ENCODE measurements at regions not wholly inside any gene's neighbourhood (a gene's known extent, or its start where the extent isn't known, plus 50 kb on each side); places are given as distances from the start of the nearest gene placed in this dataset.
"Not testable (repeated sequence)": the region's sequence is repeated elsewhere in the genome, so short reads cannot be mapped to it uniquely, and the experiment has no call there.

GRCh38 chr2:114119862-114120261 is 230.0 kb downstream of the ACTR3 start:
- peaks cover 46% of the 10 kb centered on the region for H3K27me3 Mint-ChIP-seq
- H3K36me3 Mint-ChIP-seq (ENCODE audit: insufficient read depth), result no peaks in the 10 kb centered on the region
- ATAC-seq (replicated peaks; ENCODE audit: extremely low read depth, poor library complexity, severe bottlenecking) (no peak), DNase-seq (ENCODE audit: low spot score in 2 of 2) (no peak)
- H3K27ac Mint-ChIP-seq (ENCODE audit: low read depth), result no peak overlapping the region
- no peaks in the 10 kb centered on the region for H3K9me3 Mint-ChIP-seq
- no peak overlapping the region for H3K4me3 Mint-ChIP-seq
- H3K4me1 Mint-ChIP-seq, result no peaks in the 10 kb centered on the region

- H3K9me3 Mint-ChIP-seq, result no peaks in the 10 kb centered on the region
- no peaks in the 10 kb centered on the region for H3K4me1 Mint-ChIP-seq
Observed at GRCh38 chr2:114122930-114123329, 233.0 kb downstream of the ACTR3 start.

GRCh38 chr2:114123925-114124324 is 234.0 kb downstream of the ACTR3 start:
- Mint-ChIP-seq H3K4me1 (no peaks in the 10 kb centered on the region), H3K27me3 (peaks cover 60% of the 10 kb centered on the region), H3K4me3 (no peak overlapping the region), H3K36me3 (ENCODE audit: insufficient read depth) (no peaks in the 10 kb centered on the region), H3K27ac (ENCODE audit: low read depth) (no peak overlapping the region), H3K9me3 (no peaks in the 10 kb centered on the region)
- DNase-seq (ENCODE audit: low spot score in 2 of 2) (no peak), ATAC-seq (replicated peaks; ENCODE audit: extremely low read depth, poor library complexity, severe bottlenecking) (no peak)

More at GRCh38 chr2:114122930-114123329, 233.0 kb downstream of the ACTR3 start:
- Mint-ChIP-seq H3K27ac (ENCODE audit: low read depth) (no peak overlapping the region), H3K4me3 (no peak overlapping the region), H3K27me3 (peaks cover 58% of the 10 kb centered on the region), H3K36me3 (ENCODE audit: insufficient read depth) (no peaks in the 10 kb centered on the region)
- ATAC-seq (replicated peaks; ENCODE audit: extremely low read depth, poor library complexity, severe bottlenecking), result no peak
- DNase-seq (ENCODE audit: low spot score in 2 of 2), result no peak

- Mint-ChIP-seq H3K4me3 (no peak overlapping the region), H3K36me3 (ENCODE audit: insufficient read depth) (no peaks in the 10 kb centered on the region), H3K27ac (ENCODE audit: low read depth) (no peak overlapping the region), H3K27me3 (peaks cover 70% of the 10 kb centered on the region), H3K4me1 (no peaks in the 10 kb centered on the region), H3K9me3 (no peaks in the 10 kb centered on the region)
- no peak for DNase-seq (ENCODE audit: low spot score in 2 of 2)
- no peak for ATAC-seq (replicated peaks; ENCODE audit: extremely low read depth, poor library complexity, severe bottlenecking)
Observed at GRCh38 chr2:114127372-114127771, 237.5 kb downstream of the ACTR3 start.

GRCh38 chr2:114128263-114128662 is 238.4 kb downstream of the ACTR3 start:
- DNase-seq (ENCODE audit: low spot score in 2 of 2) (no peak), ATAC-seq (replicated peaks; ENCODE audit: extremely low read depth, poor library complexity, severe bottlenecking) (no peak)
- no peak overlapping the region for H3K27ac Mint-ChIP-seq (ENCODE audit: low read depth)
- no peak overlapping the region for H3K4me3 Mint-ChIP-seq
- H3K9me3 Mint-ChIP-seq, result no peaks in the 10 kb centered on the region
- H3K4me1 Mint-ChIP-seq, result no peaks in the 10 kb centered on the region
- peaks cover 68% of the 10 kb centered on the region for H3K27me3 Mint-ChIP-seq
- peaks cover 2% of the 10 kb centered on the region for H3K36me3 Mint-ChIP-seq (ENCODE audit: insufficient read depth)

GRCh38 chr2:114128725-114129124 is 238.8 kb downstream of the ACTR3 start:
- peaks cover 2% of the 10 kb centered on the region for H3K36me3 Mint-ChIP-seq (ENCODE audit: insufficient read depth)
- H3K9me3 Mint-ChIP-seq, result no peaks in the 10 kb centered on the region
- no peak overlapping the region for H3K4me3 Mint-ChIP-seq
- no peak for ATAC-seq (replicated peaks; ENCODE audit: extremely low read depth, poor library complexity, severe bottlenecking)
- no peak for DNase-seq (ENCODE audit: low spot score in 2 of 2)
- peaks cover 64% of the 10 kb centered on the region for H3K27me3 Mint-ChIP-seq
- no peak overlapping the region for H3K27ac Mint-ChIP-seq (ENCODE audit: low read depth)
- no peaks in the 10 kb centered on the region for H3K4me1 Mint-ChIP-seq

- not testable (repeated sequence) for DNase-seq (ENCODE audit: low spot score in 2 of 2); H3K4me3 Mint-ChIP-seq; H3K27ac Mint-ChIP-seq (ENCODE audit: low read depth); H3K4me1 Mint-ChIP-seq; H3K9me3 Mint-ChIP-seq; H3K36me3 Mint-ChIP-seq (ENCODE audit: insufficient read depth); ATAC-seq (replicated peaks; ENCODE audit: extremely low read depth, poor library complexity, severe bottlenecking)
- H3K27me3 Mint-ChIP-seq, result peaks cover 55% of the 10 kb centered on the region
Observed at GRCh38 chr2:114132050-114132449, 242.2 kb downstream of the ACTR3 start.

GRCh38 chr2:114134146-114134545 is 244.3 kb downstream of the ACTR3 start:
- ATAC-seq (replicated peaks; ENCODE audit: extremely low read depth, poor library complexity, severe bottlenecking) (no peak), DNase-seq (ENCODE audit: low spot score in 2 of 2) (no peak)
- no peak overlapping the region for H3K4me3 Mint-ChIP-seq
- no peak overlapping the region for H3K27ac Mint-ChIP-seq (ENCODE audit: low read depth)
- no peaks in the 10 kb centered on the region for H3K9me3 Mint-ChIP-seq
- no peaks in the 10 kb centered on the region for H3K4me1 Mint-ChIP-seq
- H3K27me3 Mint-ChIP-seq, result peaks cover 38% of the 10 kb centered on the region
- H3K36me3 Mint-ChIP-seq (ENCODE audit: insufficient read depth), result peaks cover 2% of the 10 kb centered on the region

- no peak overlapping the region for H3K27ac Mint-ChIP-seq (ENCODE audit: low read depth)
- ATAC-seq (replicated peaks; ENCODE audit: extremely low read depth, poor library complexity, severe bottlenecking) (no peak), DNase-seq (ENCODE audit: low spot score in 2 of 2) (no peak)
- no peak overlapping the region for H3K4me3 Mint-ChIP-seq
- H3K4me1 Mint-ChIP-seq, result no peaks in the 10 kb centered on the region
- H3K36me3 Mint-ChIP-seq (ENCODE audit: insufficient read depth), result no peaks in the 10 kb centered on the region
- no peaks in the 10 kb centered on the region for H3K9me3 Mint-ChIP-seq
- H3K27me3 Mint-ChIP-seq, result peaks cover 24% of the 10 kb centered on the region
Observed at GRCh38 chr2:114139542-114139941, 249.7 kb downstream of the ACTR3 start.

- peaks cover 5% of the 10 kb centered on the region for H3K9me3 Mint-ChIP-seq
- no peak overlapping the region for H3K27ac Mint-ChIP-seq (ENCODE audit: low read depth)
- no peak for ATAC-seq (replicated peaks; ENCODE audit: extremely low read depth, poor library complexity, severe bottlenecking)
- no peak for DNase-seq (ENCODE audit: low spot score in 2 of 2)
- peaks cover 46% of the 10 kb centered on the region for H3K27me3 Mint-ChIP-seq
- H3K4me1 Mint-ChIP-seq, result no peaks in the 10 kb centered on the region
- no peak overlapping the region for H3K4me3 Mint-ChIP-seq
- H3K36me3 Mint-ChIP-seq (ENCODE audit: insufficient read depth), result no peaks in the 10 kb centered on the region
Observed at GRCh38 chr2:114156366-114157056, 266.6 kb downstream of the ACTR3 start.

GRCh38 chr2:114157057-114157385 is 267.1 kb downstream of the ACTR3 start:
- DNase-seq (ENCODE audit: low spot score in 2 of 2), result no peak
- Mint-ChIP-seq H3K27me3 (peaks cover 41% of the 10 kb centered on the region), H3K4me1 (no peaks in the 10 kb centered on the region), H3K4me3 (no peak overlapping the region), H3K36me3 (ENCODE audit: insufficient read depth) (no peaks in the 10 kb centered on the region), H3K9me3 (peaks cover 5% of the 10 kb centered on the region), H3K27ac (ENCODE audit: low read depth) (no peak overlapping the region)
- no peak for ATAC-seq (replicated peaks; ENCODE audit: extremely low read depth, poor library complexity, severe bottlenecking)

GRCh38 chr2:114160263-114160981 is 270.5 kb downstream of the ACTR3 start:
- H3K36me3 Mint-ChIP-seq (ENCODE audit: insufficient read depth), result no peaks in the 10 kb centered on the region
- peaks cover 2% of the 10 kb centered on the region for H3K9me3 Mint-ChIP-seq
- no peak overlapping the region for H3K4me3 Mint-ChIP-seq
- peaks cover 27% of the 10 kb centered on the region for H3K27me3 Mint-ChIP-seq
- no peak overlapping the region for H3K27ac Mint-ChIP-seq (ENCODE audit: low read depth)
- no peaks in the 10 kb centered on the region for H3K4me1 Mint-ChIP-seq
- no peak for DNase-seq (ENCODE audit: low spot score in 2 of 2)
- no peak for ATAC-seq (replicated peaks; ENCODE audit: extremely low read depth, poor library complexity, severe bottlenecking)

GRCh38 chr2:114161371-114161770 is 271.5 kb downstream of the ACTR3 start:
- Mint-ChIP-seq H3K9me3 (no peaks in the 10 kb centered on the region), H3K4me3 (no peak overlapping the region), H3K4me1 (no peaks in the 10 kb centered on the region), H3K27ac (ENCODE audit: low read depth) (no peak overlapping the region), H3K27me3 (peaks cover 27% of the 10 kb centered on the region), H3K36me3 (ENCODE audit: insufficient read depth) (no peaks in the 10 kb centered on the region)
- DNase-seq (ENCODE audit: low spot score in 2 of 2) (no peak), ATAC-seq (replicated peaks; ENCODE audit: extremely low read depth, poor library complexity, severe bottlenecking) (no peak)
